H9 (cell line): ENCODE measurements at regions not wholly inside any gene's neighbourhood (a gene's known extent, or its start where the extent isn't known, plus 50 kb on each side); places are given as distances from the start of the nearest gene placed in this dataset.
A peak's percentile ranks its signal among the peaks of the same experiment; 100 is the strongest.

Experiments used
- DNase-seq: peaks from one replicate; pipeline ENCODE4 v3.0.0-alpha.2; 2017
- H2AFZ ChIP-seq: one replicate; pipeline ENCODE4 v1.6.1; 2013; ENCODE audit warnings: mild to moderate bottlenecking, low read length, control low read depth, moderate library complexity
- H2AK5ac ChIP-seq: 2 replicates; pipeline ENCODE4 v1.6.1; 2013; ENCODE audit warnings: low read length, control low read depth, mixed read lengths; ENCODE audit not compliant: insufficient read length
- H2BK120ac ChIP-seq: one replicate; pipeline ENCODE4 v1.6.1; 2013; ENCODE audit warnings: low read depth, mild to moderate bottlenecking, low read length, control low read depth, inconsistent platforms; ENCODE audit not compliant: poor library complexity, severe bottlenecking
- H2BK12ac ChIP-seq: 2 replicates; pipeline ENCODE4 v1.6.1; 2013; ENCODE audit warnings: low read length, control low read depth, mixed read lengths, low read depth; ENCODE audit not compliant: insufficient read length
- H2BK15ac ChIP-seq: 2 replicates; pipeline ENCODE4 v1.6.1; 2013; ENCODE audit warnings: low read depth, low read length, control low read depth
- H2BK20ac ChIP-seq: one replicate; pipeline ENCODE4 v1.6.1; 2013; ENCODE audit warnings: low read depth, mild to moderate bottlenecking, low read length, control low read depth, inconsistent platforms; ENCODE audit not compliant: poor library complexity, severe bottlenecking
- H2BK5ac ChIP-seq: 2 replicates; pipeline ENCODE4 v1.6.1; 2013; ENCODE audit warnings: low read length, control low read depth, mixed read lengths; ENCODE audit not compliant: insufficient read length
- H3K14ac ChIP-seq: 2 replicates; pipeline ENCODE4 v1.6.1; 2013; ENCODE audit warnings: low read length, control low read depth; ENCODE audit not compliant: insufficient read depth
- H3K18ac ChIP-seq: 2 replicates; pipeline ENCODE4 v1.6.1; 2013; ENCODE audit warnings: low read depth, mild to moderate bottlenecking, mixed read lengths, low read length, control low read depth; ENCODE audit not compliant: insufficient read length
- H3K23ac ChIP-seq: 2 replicates; pipeline ENCODE4 v1.6.1; 2013; ENCODE audit warnings: low read length, control low read depth, mixed read lengths, low read depth; ENCODE audit not compliant: insufficient read length
- H3K23me2 ChIP-seq: 2 replicates; pipeline ENCODE4 v1.6.1; 2013; ENCODE audit warnings: low read depth, mild to moderate bottlenecking, mixed read lengths, low read length, control low read depth; ENCODE audit not compliant: insufficient read length, poor library complexity, severe bottlenecking
- H3K27ac ChIP-seq: 2 replicates; pipeline ENCODE4 v1.5.1; 2013; ENCODE audit warnings: low read length, control low read depth, mixed read lengths, low read depth; ENCODE audit not compliant: insufficient read length
- H3K27me3 ChIP-seq: 2 replicates; pipeline ENCODE4 v1.6.1; 2013; ENCODE audit warnings: low read length, control low read depth, inconsistent platforms; ENCODE audit not compliant: insufficient read depth
- H3K4ac ChIP-seq: 2 replicates; pipeline ENCODE4 v1.6.1; 2013; ENCODE audit warnings: low read depth, mild to moderate bottlenecking, control low read depth, inconsistent platforms, low read length, moderate library complexity
- H3K4me1 ChIP-seq: 2 replicates; pipeline ENCODE4 v1.6.1; 2013; ENCODE audit warnings: low read length, control low read depth, inconsistent platforms; ENCODE audit not compliant: insufficient read depth
- H3K4me2 ChIP-seq: 2 replicates; pipeline ENCODE4 v1.6.1; 2013; ENCODE audit warnings: low read length, control low read depth, mixed read lengths; ENCODE audit not compliant: insufficient read length, insufficient read depth
- H3K56ac ChIP-seq: 2 replicates; pipeline ENCODE4 v1.6.1; 2013; ENCODE audit warnings: low read depth, mild to moderate bottlenecking, mixed read lengths, low read length, control low read depth; ENCODE audit not compliant: insufficient read length
- H3K79me1 ChIP-seq: 2 replicates; pipeline ENCODE4 v1.6.1; 2013; ENCODE audit warnings: low read depth, mild to moderate bottlenecking, moderate library complexity, low read length, control low read depth, inconsistent platforms; ENCODE audit not compliant: insufficient read depth, poor library complexity, severe bottlenecking
- H3K79me2 ChIP-seq: 2 replicates; pipeline ENCODE4 v1.6.1; 2013; ENCODE audit warnings: low read length, control low read depth, inconsistent platforms; ENCODE audit not compliant: insufficient read depth
- H3K9ac ChIP-seq: 2 replicates; pipeline ENCODE4 v1.6.1; 2013; ENCODE audit warnings: low read length, control low read depth, mixed read lengths; ENCODE audit not compliant: insufficient read length; ENCODE audit errors: extremely low read depth
- H3K9me3 ChIP-seq: one replicate; pipeline ENCODE4 v1.6.1; 2013; ENCODE audit warnings: low read depth, low read length, inconsistent platforms; ENCODE audit not compliant: control insufficient read depth
- H3T11ph ChIP-seq: one replicate; pipeline ENCODE4 v1.6.1; 2013; ENCODE audit warnings: mild to moderate bottlenecking, low read length, control low read depth, inconsistent platforms
- H4K20me1 ChIP-seq: one replicate; pipeline ENCODE4 v1.6.1; 2013; ENCODE audit not compliant: control insufficient read depth, insufficient read length, insufficient read depth
- H4K5ac ChIP-seq: 2 replicates; pipeline ENCODE4 v1.6.1; 2013; ENCODE audit warnings: low read depth, mild to moderate bottlenecking, mixed read lengths, low read length, control low read depth; ENCODE audit not compliant: insufficient read length
- H4K8ac ChIP-seq: replicated peaks from 2 replicates; pipeline ENCODE4 v1.6.1; 2013; ENCODE audit warnings: low read length, control low read depth, mixed read lengths, low read depth; ENCODE audit not compliant: insufficient read length
- H4K91ac ChIP-seq: 2 replicates; pipeline ENCODE4 v1.6.1; 2013; ENCODE audit warnings: low read depth, mild to moderate bottlenecking, moderate library complexity, mixed read lengths, low read length, control low read depth; ENCODE audit not compliant: insufficient read length
- H3K27ac Mint-ChIP-seq, 3 experiments: 2 replicates in 2 of 3; 3 replicates in 1 of 3; pipeline ENCODE4 v1.8.0; 2020 to 2021; ENCODE audit warnings: mixed read lengths in 3 of 3, mild to moderate bottlenecking in 1 of 3, moderate library complexity in 1 of 3
- H3K27me3 Mint-ChIP-seq: 2 replicates; pipeline ENCODE4 v1.8.0; 2021; ENCODE audit warnings: low read depth, mild to moderate bottlenecking, moderate library complexity, mixed read lengths
- H3K36me3 Mint-ChIP-seq, 3 experiments: 2 replicates in 2 of 3; 3 replicates in 1 of 3; pipeline ENCODE4 v1.8.0; 2020 to 2021; ENCODE audit warnings: low read depth in 3 of 3, mixed read lengths in 3 of 3; ENCODE audit not compliant: insufficient read depth in 1 of 3
- H3K4me1 Mint-ChIP-seq, 2 experiments: 2 replicates each; pipeline ENCODE4 v1.8.0; 2020; ENCODE audit warnings: mixed read lengths in 2 of 2
- H3K4me3 Mint-ChIP-seq, 2 experiments: 2 replicates in 1 of 2; 3 replicates in 1 of 2; pipeline ENCODE4 v1.8.0; 2020 to 2021; ENCODE audit warnings: mild to moderate bottlenecking in 2 of 2, mixed read lengths in 2 of 2, moderate library complexity in 1 of 2
- H3K9me3 Mint-ChIP-seq, 2 experiments: 2 replicates in 1 of 2; 3 replicates in 1 of 2; pipeline ENCODE4 v1.8.0; 2020; ENCODE audit warnings: mild to moderate bottlenecking in 2 of 2, mixed read lengths in 2 of 2, moderate library complexity in 1 of 2
- WGBS: extraction: QIAGEN DNeasy Blood & Tissue Kit; methylation state at CpG from one replicate; pipeline ENCODE4 v1.1.7; 2013; ENCODE audit warnings: missing lambda C conversion rate, low lambda C conversion rate, mixed read lengths; ENCODE audit not compliant: insufficient read length; ENCODE audit errors: extremely low coverage; 5-methylcytosine and 5-hydroxymethylcytosine counted together
- TF ChIP-seq, protein P1 (sequence below): fragments of 200-600 bp; sonication (generic); conservative IDR thresholded peaks from 3 replicates; pipeline ENCODE4 v1.8.0; 2021; ENCODE audit warnings: antibody characterized with exemption, mild to moderate bottlenecking

DNA sequence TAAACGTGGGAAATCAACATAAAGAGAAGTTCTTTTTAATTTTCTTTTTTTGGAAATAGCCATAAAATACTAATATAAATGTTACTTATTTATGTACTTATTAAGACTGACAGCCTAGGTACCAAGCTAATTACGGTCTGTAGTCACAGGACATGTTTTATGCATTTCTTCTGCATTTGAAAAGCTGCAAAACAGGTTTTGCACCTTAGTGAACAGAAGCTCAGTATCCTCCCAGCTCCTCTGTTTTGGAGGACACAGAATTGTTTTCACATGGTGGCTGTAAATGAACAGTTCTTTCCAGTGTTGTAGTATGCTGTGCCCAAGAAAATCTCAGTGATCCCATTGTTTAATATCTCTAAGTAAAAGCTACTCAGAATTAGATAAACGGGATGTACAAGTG is 1788.0 kb upstream of the TENM3 start:
- no peak for DNase-seq

More for the DNA sequence above, 1788.0 kb upstream of the TENM3 start:
- Histone ChIP-seq H2BK5ac (no peak overlapping the region), H3K4me2 (peak overlapping the region; percentile 1), H4K5ac (no peak overlapping the region), H3T11ph (no peak overlapping the region), H3K14ac (no peak overlapping the region), H3K23me2 (no peaks in the 10 kb centered on the region), H3K27me3 (no peaks in the 10 kb centered on the region), H4K20me1 (no peaks in the 10 kb centered on the region), H3K9me3 (no peaks in the 10 kb centered on the region), H3K18ac (no peak overlapping the region), H2BK20ac (no peak overlapping the region), H3K79me2 (no peaks in the 10 kb centered on the region), H2AFZ (no peak overlapping the region), H4K8ac (no peak overlapping the region), H2BK12ac (no peak overlapping the region), H3K4ac (no peak overlapping the region), H3K79me1 (no peaks in the 10 kb centered on the region), H3K23ac (no peak overlapping the region), H2BK120ac (no peak overlapping the region), H2BK15ac (no peak overlapping the region), H3K27ac (no peak overlapping the region), H2AK5ac (no peak overlapping the region), H3K9ac (no peak overlapping the region), H3K4me1 (no peaks in the 10 kb centered on the region; the same call in 1 of the 2 replicates), H4K91ac (no peak overlapping the region), H3K56ac (no peak overlapping the region)
- no peaks in the 10 kb centered on the region; a peak in 1 of 5 replicates for H3K9me3 Mint-ChIP-seq
- TF ChIP-seq, protein P1, sequence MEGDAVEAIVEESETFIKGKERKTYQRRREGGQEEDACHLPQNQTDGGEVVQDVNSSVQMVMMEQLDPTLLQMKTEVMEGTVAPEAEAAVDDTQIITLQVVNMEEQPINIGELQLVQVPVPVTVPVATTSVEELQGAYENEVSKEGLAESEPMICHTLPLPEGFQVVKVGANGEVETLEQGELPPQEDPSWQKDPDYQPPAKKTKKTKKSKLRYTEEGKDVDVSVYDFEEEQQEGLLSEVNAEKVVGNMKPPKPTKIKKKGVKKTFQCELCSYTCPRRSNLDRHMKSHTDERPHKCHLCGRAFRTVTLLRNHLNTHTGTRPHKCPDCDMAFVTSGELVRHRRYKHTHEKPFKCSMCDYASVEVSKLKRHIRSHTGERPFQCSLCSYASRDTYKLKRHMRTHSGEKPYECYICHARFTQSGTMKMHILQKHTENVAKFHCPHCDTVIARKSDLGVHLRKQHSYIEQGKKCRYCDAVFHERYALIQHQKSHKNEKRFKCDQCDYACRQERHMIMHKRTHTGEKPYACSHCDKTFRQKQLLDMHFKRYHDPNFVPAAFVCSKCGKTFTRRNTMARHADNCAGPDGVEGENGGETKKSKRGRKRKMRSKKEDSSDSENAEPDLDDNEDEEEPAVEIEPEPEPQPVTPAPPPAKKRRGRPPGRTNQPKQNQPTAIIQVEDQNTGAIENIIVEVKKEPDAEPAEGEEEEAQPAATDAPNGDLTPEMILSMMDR: no peak
- no peaks in the 10 kb centered on the region for H3K27me3 Mint-ChIP-seq
- no peaks in the 10 kb centered on the region for H3K36me3 Mint-ChIP-seq
- WGBS: no CpG with 5 or more reads among the region's 3 CpGs
- H3K4me3 Mint-ChIP-seq: no peak overlapping the region
- H3K27ac Mint-ChIP-seq: no peak overlapping the region
- H3K4me1 Mint-ChIP-seq: peaks cover 11 to 27% of the 10 kb centered on the region in 2 experiments
